Thymus (tissue), 11 donors: ENCODE measurements at regions not wholly inside any gene's neighbourhood (a gene's known extent, or its start where the extent isn't known, plus 50 kb on each side); places are given as distances from the start of the nearest gene placed in this dataset.

Experiments
- DNase-seq, 9 donors: peaks; one replicate each; pipeline ENCODE4 v3.0.0-alpha.2; 2013; ENCODE audit warnings: low spot score in 9 of 9, low read depth in 6 of 9, missing footprints in 1 of 9
- H3K27ac ChIP-seq, 2 donors: one replicate each; pipeline ENCODE4 v1.5.1; 2013; ENCODE audit warnings: control low read depth in 1 of 2, low read depth in 1 of 2, low read length in 1 of 2, mild to moderate bottlenecking in 1 of 2, moderate library complexity in 1 of 2
- H3K27me3 ChIP-seq, 2 donors: one replicate each; pipeline ENCODE4 v1.5.1; 2013; ENCODE audit warnings: low read length in 1 of 2; ENCODE audit not compliant: control insufficient read depth in 2 of 2, insufficient read depth in 1 of 2
- H3K36me3 ChIP-seq, 2 donors: one replicate each; pipeline ENCODE4 v1.5.1; 2013; ENCODE audit warnings: low read length in 1 of 2, mild to moderate bottlenecking in 1 of 2, moderate library complexity in 1 of 2; ENCODE audit not compliant: control insufficient read depth in 2 of 2, insufficient read depth in 2 of 2
- H3K4me1 ChIP-seq, 2 donors: one replicate each; pipeline ENCODE4 v1.5.1; 2013; ENCODE audit warnings: low read length in 2 of 2; ENCODE audit not compliant: control insufficient read depth in 2 of 2, insufficient read depth in 2 of 2
- H3K4me3 ChIP-seq, 2 donors: one replicate each; pipeline ENCODE4 v1.5.1; 2013; ENCODE audit warnings: low read length in 2 of 2, control low read depth in 1 of 2, mild to moderate bottlenecking in 1 of 2
- H3K9me3 ChIP-seq, 2 donors: one replicate each; pipeline ENCODE4 v1.5.1; 2013; ENCODE audit warnings: low read length in 1 of 2, mild to moderate bottlenecking in 1 of 2; ENCODE audit not compliant: control insufficient read depth in 2 of 2, insufficient read depth in 1 of 2
- WGBS: extraction: QIAGEN DNeasy Blood & Tissue Kit; methylation state at CpG from one replicate; pipeline ENCODE4 v1.1.7; 2013; 5-methylcytosine and 5-hydroxymethylcytosine counted together
- donor health status: healthy.

- H3K27me3 ChIP-seq: no peaks in the 10 kb centered on the region
- no peaks in the 10 kb centered on the region for H3K9me3 ChIP-seq
- no peak overlapping the region for H3K27ac ChIP-seq
- WGBS: 92% methylated on average over 4 of the region's 4 CpGs
- peaks cover 0 to 3% of the 10 kb centered on the region in 2 donors for H3K4me1 ChIP-seq
- no peak for DNase-seq
- H3K36me3 ChIP-seq: no peaks in the 10 kb centered on the region
- no peak overlapping the region for H3K4me3 ChIP-seq
Measured at GRCh38 chr5:54671111-54671531, 153.6 kb downstream of the SNX18 start.

DNA sequence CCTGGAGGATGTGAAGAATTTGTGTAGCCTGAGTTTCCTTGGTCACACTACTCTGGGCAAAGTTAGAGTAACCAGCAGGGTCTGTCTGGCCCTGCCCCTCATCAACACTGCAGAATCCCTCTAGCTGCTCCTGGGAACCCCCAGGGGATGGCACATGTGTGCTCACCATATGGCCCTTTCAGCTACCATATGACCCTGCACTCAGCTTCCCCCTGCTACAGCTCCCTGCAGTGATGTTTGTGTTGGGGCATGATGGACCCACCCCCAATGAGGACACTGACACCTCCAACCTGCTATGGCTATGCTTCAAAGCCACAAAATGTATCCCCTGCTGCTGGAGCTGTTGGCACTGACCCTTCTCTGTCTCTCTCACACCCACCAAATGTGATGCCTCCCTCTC, 152.7 kb downstream of the SNX18 start:
- Histone ChIP-seq H3K27ac (no peak overlapping the region), H3K4me1 (peaks cover 0 to 3% of the 10 kb centered on the region in 2 donors), H3K36me3 (no peaks in the 10 kb centered on the region), H3K9me3 (no peaks in the 10 kb centered on the region), H3K27me3 (no peaks in the 10 kb centered on the region), H3K4me3 (no peak overlapping the region)
- no peak for DNase-seq

DNA sequence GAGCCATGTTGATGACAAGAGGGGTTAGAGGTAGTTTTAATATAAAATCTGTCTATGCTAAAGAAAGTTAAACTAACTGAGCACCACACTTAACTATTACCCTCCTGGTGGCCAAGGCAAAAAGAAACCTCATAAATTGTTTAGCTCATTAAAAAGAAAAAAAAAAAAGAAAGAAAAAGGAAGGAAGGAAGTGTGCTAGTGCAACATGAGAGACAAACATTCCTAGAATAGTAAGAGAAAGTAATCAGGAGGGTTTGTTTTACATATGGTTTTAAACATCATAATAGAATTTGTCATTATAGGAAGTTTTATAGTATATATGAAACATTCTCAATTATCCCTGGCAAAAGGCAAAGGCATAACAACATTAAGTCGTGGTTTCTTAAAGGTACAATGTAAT, 152.3 kb downstream of the SNX18 start:
- Histone ChIP-seq H3K36me3 (no peaks in the 10 kb centered on the region), H3K27ac (no peak overlapping the region), H3K4me3 (no peak overlapping the region), H3K4me1 (peaks cover 0 to 3% of the 10 kb centered on the region in 2 donors), H3K27me3 (no peaks in the 10 kb centered on the region), H3K9me3 (no peaks in the 10 kb centered on the region)
- no peak for DNase-seq
- WGBS: 55% methylated on average over 1 of the region's 1 CpG

- no peak overlapping the region for H3K27ac ChIP-seq
- no peak overlapping the region for H3K4me3 ChIP-seq
- no peaks in the 10 kb centered on the region for H3K36me3 ChIP-seq
- no peaks in the 10 kb centered on the region for H3K9me3 ChIP-seq
- no peaks in the 10 kb centered on the region for H3K27me3 ChIP-seq
- DNase-seq: no peak
- H3K4me1 ChIP-seq: peaks cover 0 to 3% of the 10 kb centered on the region in 2 donors
- WGBS: 88% methylated on average over 1 of the region's 1 CpG
Measured at GRCh38 chr5:54669285-54669684, 151.7 kb downstream of the SNX18 start.

- no peaks in the 10 kb centered on the region for H3K4me1 ChIP-seq
- WGBS: over 99% methylated on average over 2 of the region's 2 CpGs
- H3K4me3 ChIP-seq: no peak overlapping the region
- no peaks in the 10 kb centered on the region for H3K27me3 ChIP-seq
- no peak overlapping the region for H3K27ac ChIP-seq
- no peaks in the 10 kb centered on the region for H3K36me3 ChIP-seq
- no peak for DNase-seq
- no peaks in the 10 kb centered on the region for H3K9me3 ChIP-seq
Measured at GRCh38 chr5:54668096-54668495, 150.5 kb downstream of the SNX18 start.

DNA sequence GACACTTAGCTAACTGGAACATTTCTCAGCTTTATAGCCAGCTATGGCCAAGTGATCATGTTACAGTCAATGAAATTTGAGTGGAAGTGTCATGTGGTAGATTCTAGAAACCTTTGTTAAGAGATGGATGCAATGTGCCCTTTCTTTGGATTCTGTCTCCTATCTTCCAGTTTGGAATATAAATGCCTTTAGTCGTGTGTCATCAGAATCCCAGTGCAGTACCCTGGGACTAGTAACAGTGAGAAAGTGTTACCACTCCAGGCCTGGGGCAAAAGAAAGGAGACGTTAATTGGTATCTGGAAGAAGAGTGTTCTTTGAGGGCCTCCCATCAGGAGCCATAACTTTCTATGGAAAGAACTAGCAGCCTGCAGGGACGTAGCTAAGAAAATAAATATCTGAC, 149.6 kb downstream of the SNX18 start:
- DNase-seq: no peak
- Histone ChIP-seq H3K4me1 (no peaks in the 10 kb centered on the region), H3K36me3 (no peaks in the 10 kb centered on the region), H3K27me3 (no peaks in the 10 kb centered on the region), H3K27ac (no peak overlapping the region), H3K9me3 (no peaks in the 10 kb centered on the region), H3K4me3 (no peak overlapping the region)
- 77% methylated on average over 3 of the region's 3 CpGs for WGBS

- no peak for DNase-seq
Measured at GRCh38 chr5:54663866-54664265, 146.3 kb downstream of the SNX18 start.

DNA sequence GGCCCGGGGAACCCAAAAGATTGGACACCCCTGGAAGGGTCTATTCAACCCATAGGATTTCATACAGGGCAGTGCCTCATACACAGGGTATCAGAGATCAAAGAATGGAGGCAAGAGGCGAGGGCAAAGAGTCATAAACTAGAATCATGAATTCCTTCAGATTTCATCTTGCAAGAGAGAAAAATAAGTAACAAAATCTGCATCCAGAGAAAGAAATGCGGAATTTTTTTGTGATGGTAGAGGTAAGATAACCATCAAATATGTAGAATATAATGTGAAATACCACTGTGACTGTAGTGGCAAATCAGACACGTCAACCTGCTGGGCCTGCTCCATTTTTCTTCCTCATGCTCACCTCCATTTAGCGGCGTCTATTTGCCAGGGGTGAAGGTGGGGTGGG, 143.6 kb downstream of the SNX18 start:
- H3K4me1 ChIP-seq: no peaks in the 10 kb centered on the region
- no peaks in the 10 kb centered on the region for H3K9me3 ChIP-seq
- H3K4me3 ChIP-seq: no peak overlapping the region
- H3K27ac ChIP-seq: no peak overlapping the region
- DNase-seq: no peak
- no peaks in the 10 kb centered on the region for H3K36me3 ChIP-seq
- no peaks in the 10 kb centered on the region for H3K27me3 ChIP-seq
- 98% methylated on average over 6 of the region's 6 CpGs for WGBS

More at GRCh38 chr5:54663866-54664265, 146.3 kb downstream of the SNX18 start:
- no peaks in the 10 kb centered on the region for H3K27me3 ChIP-seq
- 82% methylated on average over 5 of the region's 5 CpGs for WGBS
- no peak overlapping the region for H3K4me3 ChIP-seq
- H3K9me3 ChIP-seq: no peaks in the 10 kb centered on the region
- no peaks in the 10 kb centered on the region for H3K4me1 ChIP-seq
- H3K36me3 ChIP-seq: no peaks in the 10 kb centered on the region
- no peak overlapping the region for H3K27ac ChIP-seq

DNA sequence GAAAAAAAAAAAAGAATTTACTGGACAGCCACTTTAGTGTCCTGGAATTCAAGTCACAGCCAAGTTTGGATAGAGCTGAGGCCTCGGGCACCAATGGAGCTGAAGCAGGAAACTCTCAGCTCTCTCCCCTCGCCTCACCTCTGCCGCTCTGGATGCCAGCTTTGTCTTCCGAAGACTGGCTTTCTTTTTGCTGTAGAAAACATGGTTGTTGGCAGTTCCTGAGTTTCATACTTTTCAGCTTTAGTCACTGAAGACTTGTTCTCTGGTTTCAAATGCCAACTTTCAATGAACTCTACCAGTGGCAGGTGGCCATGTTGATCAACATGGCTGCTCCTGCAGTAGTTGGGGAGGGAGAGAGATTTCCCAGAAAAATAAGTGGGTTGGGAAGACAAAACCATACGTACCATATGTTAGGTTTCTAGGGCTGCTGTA, 142.2 kb downstream of the SNX18 start:
- Histone ChIP-seq H3K4me3 (no peak overlapping the region), H3K27ac (no peak overlapping the region), H3K27me3 (no peaks in the 10 kb centered on the region), H3K9me3 (no peaks in the 10 kb centered on the region), H3K36me3 (no peaks in the 10 kb centered on the region), H3K4me1 (no peaks in the 10 kb centered on the region)
- 96% methylated on average over 5 of the region's 5 CpGs for WGBS
- no peak for DNase-seq

DNA sequence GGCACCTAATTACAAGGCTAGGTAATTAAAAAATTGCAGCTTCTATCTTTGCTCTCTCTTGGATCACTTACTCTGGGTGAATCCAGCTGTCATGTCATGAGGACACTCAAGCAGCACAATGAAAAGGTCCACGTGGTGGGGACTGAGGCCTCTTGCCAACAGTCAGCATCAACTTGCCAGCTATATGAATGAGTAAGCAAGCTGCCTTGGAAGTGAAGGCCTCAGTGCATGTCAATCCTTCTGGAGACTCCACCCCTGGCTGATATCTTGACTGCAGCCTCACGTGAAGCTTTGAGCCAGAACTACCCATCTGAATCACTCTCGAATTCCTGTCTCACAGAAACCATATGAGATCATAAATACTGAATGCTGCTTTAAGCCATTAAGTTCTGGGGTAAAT, 140.5 kb downstream of the SNX18 start:
- H3K4me1 ChIP-seq: no peaks in the 10 kb centered on the region
- H3K36me3 ChIP-seq: no peaks in the 10 kb centered on the region
- no peaks in the 10 kb centered on the region for H3K27me3 ChIP-seq
- no peaks in the 10 kb centered on the region for H3K9me3 ChIP-seq
- H3K27ac ChIP-seq: no peak overlapping the region
- DNase-seq: no peak
- WGBS: 95% methylated on average over 3 of the region's 3 CpGs
- H3K4me3 ChIP-seq: no peak overlapping the region
